B cell (primary cell): ENCODE measurements at regions not wholly inside any gene's neighbourhood (a gene's known extent, or its start where the extent isn't known, plus 50 kb on each side); places are given as distances from the start of the nearest gene placed in this dataset.

ENCODE experiments used
- CTCF ChIP-seq: fragments of 200-600 bp; IDR thresholded peaks from one replicate; pipeline ENCODE4 v1.8.0; 2022; ENCODE audit warnings: antibody characterized with exemption, mild to moderate bottlenecking
- EZH2 ChIP-seq: IDR thresholded peaks from 2 replicates; pipeline ENCODE4 v1.6.1; 2012; ENCODE audit warnings: borderline replicate concordance, low read depth, mild to moderate bottlenecking, moderate library complexity, low read length; ENCODE audit not compliant: insufficient read depth, poor library complexity, severe bottlenecking

GRCh38 chr1:189237008-189237407, 1240.7 kb downstream of the BRINP3 start:
- TF ChIP-seq EZH2 = no peak
- no peak for TF ChIP-seq CTCF
